Ovary (tissue), 3 donors: ENCODE measurements at regions not wholly inside any gene's neighbourhood (a gene's known extent, or its start where the extent isn't known, plus 50 kb on each side); places are given as distances from the start of the nearest gene placed in this dataset.

ENCODE experiments used
- CTCF ChIP-seq, 3 donors: fragments of 450-650 bp in 2 of 3; fragments of 200-600 bp in 1 of 3; IDR thresholded peaks; one replicate each; pipeline versions ENCODE4 v1.5.1 to v1.8.0; 2016 to 2022; ENCODE audit warnings: antibody characterized with exemption in 3 of 3, mild to moderate bottlenecking in 1 of 3
- EP300 ChIP-seq: sonication (generic); formaldehyde crosslinking; IDR thresholded peaks from one replicate; pipeline ENCODE4 v1.6.1; 2017; ENCODE audit warnings: antibody characterized with exemption
- POLR2A ChIP-seq: fragments of 450-650 bp; IDR thresholded peaks from one replicate; pipeline ENCODE4 v1.6.1; 2017; ENCODE audit warnings: antibody characterized with exemption, mild to moderate bottlenecking, moderate library complexity
- donor health status: DM: no; HTN: no; CAD: no.

GRCh38 chrX:131621650-131622049 lies 77.8 kb downstream of the OR13H1 start:
- no peak for TF ChIP-seq POLR2A
- TF ChIP-seq CTCF (IDR thresholded peaks at IDR 0.05) = no peak
- no peak for TF ChIP-seq EP300
